ENCODE measurements at regions not wholly inside any gene's neighbourhood (a gene's known extent, or its start where the extent isn't known, plus 50 kb on each side); places are given as distances from the start of the nearest gene placed in this dataset.

DNA sequence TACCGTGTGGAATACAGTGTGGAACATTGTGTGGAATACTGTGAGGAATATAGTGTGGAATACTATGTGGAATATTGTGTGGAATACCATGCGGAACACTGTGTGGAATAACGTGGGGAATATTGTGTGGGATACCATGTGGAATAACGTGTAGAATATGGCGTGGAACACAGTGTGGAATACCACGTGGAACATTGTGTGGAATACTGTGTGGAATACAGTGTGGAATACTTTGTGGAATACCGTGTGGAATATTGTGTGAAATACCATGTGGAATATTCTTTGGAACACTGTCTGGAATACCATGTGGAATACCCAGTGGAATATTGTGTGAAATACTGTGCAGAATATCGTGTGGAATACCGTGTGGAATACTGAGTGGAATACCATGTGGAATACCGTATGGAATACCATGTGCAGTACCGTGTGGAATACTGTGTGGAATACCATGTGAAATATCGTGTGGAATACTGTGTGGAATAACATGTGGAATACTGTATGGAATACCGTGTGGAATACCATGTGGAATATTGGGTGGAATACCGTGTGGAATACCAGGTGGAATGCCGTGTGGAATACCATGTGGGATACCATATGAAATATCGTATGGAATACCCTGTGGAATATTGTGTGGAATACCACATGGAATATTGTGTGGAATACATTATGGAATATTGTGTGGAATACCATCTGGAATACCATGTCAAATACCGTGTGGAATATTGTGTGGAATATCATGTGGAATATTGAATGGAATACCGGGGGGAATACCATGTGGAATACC lies 133.1 kb upstream of the CHST15 start:
- H3K27ac Mint-ChIP-seq (ENCODE audit: unreplicated experiment) = no peak overlapping the region
- peaks cover 16% of the 10 kb centered on the region for H3K27me3 Mint-ChIP-seq (ENCODE audit: unreplicated experiment)
- DNase-seq = no peak
- no peak overlapping the region for H3K4me3 Mint-ChIP-seq (ENCODE audit: unreplicated experiment)
- peaks cover 26% of the 10 kb centered on the region for H3K9me3 Mint-ChIP-seq (ENCODE audit: unreplicated experiment)
- peaks cover 9% of the 10 kb centered on the region for H3K4me1 Mint-ChIP-seq (ENCODE audit: low read depth, unreplicated experiment)
- TF ChIP-seq, protein P1, sequence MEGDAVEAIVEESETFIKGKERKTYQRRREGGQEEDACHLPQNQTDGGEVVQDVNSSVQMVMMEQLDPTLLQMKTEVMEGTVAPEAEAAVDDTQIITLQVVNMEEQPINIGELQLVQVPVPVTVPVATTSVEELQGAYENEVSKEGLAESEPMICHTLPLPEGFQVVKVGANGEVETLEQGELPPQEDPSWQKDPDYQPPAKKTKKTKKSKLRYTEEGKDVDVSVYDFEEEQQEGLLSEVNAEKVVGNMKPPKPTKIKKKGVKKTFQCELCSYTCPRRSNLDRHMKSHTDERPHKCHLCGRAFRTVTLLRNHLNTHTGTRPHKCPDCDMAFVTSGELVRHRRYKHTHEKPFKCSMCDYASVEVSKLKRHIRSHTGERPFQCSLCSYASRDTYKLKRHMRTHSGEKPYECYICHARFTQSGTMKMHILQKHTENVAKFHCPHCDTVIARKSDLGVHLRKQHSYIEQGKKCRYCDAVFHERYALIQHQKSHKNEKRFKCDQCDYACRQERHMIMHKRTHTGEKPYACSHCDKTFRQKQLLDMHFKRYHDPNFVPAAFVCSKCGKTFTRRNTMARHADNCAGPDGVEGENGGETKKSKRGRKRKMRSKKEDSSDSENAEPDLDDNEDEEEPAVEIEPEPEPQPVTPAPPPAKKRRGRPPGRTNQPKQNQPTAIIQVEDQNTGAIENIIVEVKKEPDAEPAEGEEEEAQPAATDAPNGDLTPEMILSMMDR (IDR thresholded peaks at IDR 0.05; ENCODE audit: partially characterized antibody, unreplicated experiment) = no peak
- H3K36me3 Mint-ChIP-seq (ENCODE audit: unreplicated experiment) = peaks cover 15% of the 10 kb centered on the region

DNA sequence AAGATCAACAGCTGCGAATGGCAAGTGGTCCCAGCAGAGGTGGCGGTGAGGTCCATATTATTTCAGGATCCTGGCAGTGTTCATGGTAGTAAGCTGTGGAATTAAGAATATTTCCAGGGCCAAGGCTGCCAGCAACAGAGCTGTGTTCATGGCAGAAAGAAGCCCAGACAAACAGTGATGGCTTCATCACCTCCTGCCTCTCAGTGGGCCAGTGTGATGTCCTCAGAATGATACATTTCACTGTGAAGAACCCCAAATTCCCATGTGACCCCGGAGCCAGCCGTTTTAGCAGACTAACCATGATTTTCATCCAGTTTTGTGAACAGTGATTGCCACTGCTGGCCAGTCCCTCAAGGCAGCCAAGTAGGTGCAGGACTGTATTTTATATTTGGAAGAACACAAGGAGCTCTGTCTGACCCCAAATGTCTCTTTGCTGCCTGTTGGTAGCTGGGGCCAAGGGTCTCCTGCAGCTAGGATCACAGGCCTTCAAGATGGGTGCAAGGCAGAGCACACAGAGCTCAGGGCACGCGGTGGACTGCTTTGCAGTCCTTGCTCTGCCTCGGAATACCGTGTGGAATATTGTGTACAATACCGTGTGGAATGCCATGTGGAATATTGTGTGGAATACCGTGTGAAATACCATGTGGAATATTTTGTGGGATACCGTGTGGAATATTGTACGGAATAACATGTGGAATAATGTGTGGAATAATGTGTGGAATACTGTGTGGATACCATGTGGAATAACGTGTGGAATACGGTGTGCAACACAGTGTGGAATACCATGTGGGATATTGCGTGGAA lies 132.3 kb upstream of the CHST15 start:
- no peak for DNase-seq
- TF ChIP-seq, protein P1 (IDR thresholded peaks at IDR 0.05; ENCODE audit: partially characterized antibody, unreplicated experiment) = no peak
- Mint-ChIP-seq H3K27ac (ENCODE audit: unreplicated experiment) (no peak overlapping the region), H3K9me3 (ENCODE audit: unreplicated experiment) (peaks cover 26% of the 10 kb centered on the region), H3K4me1 (ENCODE audit: low read depth, unreplicated experiment) (peaks cover 9% of the 10 kb centered on the region), H3K36me3 (ENCODE audit: unreplicated experiment) (peaks cover 10% of the 10 kb centered on the region), H3K27me3 (ENCODE audit: unreplicated experiment) (peaks cover 14% of the 10 kb centered on the region), H3K4me3 (ENCODE audit: unreplicated experiment) (no peak overlapping the region)

DNA sequence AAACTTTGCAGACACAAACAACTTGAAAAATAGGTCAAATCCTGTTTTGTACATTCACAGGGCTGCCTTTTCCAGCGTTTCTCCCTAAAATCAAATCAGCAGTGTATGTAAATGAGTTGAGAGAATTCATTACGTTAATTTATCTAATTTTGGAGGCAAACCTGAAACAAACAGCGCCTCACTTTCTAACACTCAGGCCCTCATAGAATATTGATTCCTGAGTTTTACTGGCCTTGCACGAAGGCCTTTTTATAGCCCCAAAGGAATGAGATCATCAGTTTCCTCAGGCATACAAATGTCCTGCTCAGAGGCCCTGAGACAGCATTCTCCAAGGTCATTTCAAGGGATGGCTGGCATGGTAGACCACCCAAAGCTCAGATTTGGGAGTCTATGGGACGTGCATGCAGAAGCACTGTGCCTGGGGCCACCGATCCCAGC lies 131.7 kb upstream of the CHST15 start:
- Mint-ChIP-seq H3K9me3 (ENCODE audit: unreplicated experiment) (peaks cover 26% of the 10 kb centered on the region), H3K4me3 (ENCODE audit: unreplicated experiment) (no peak overlapping the region), H3K36me3 (ENCODE audit: unreplicated experiment) (peaks cover 8% of the 10 kb centered on the region), H3K27ac (ENCODE audit: unreplicated experiment) (no peak overlapping the region), H3K4me1 (ENCODE audit: low read depth, unreplicated experiment) (peaks cover 9% of the 10 kb centered on the region), H3K27me3 (ENCODE audit: unreplicated experiment) (peaks cover 13% of the 10 kb centered on the region)
- no peak for DNase-seq
- TF ChIP-seq, protein P1 (IDR thresholded peaks at IDR 0.05; ENCODE audit: partially characterized antibody, unreplicated experiment) = no peak

DNA sequence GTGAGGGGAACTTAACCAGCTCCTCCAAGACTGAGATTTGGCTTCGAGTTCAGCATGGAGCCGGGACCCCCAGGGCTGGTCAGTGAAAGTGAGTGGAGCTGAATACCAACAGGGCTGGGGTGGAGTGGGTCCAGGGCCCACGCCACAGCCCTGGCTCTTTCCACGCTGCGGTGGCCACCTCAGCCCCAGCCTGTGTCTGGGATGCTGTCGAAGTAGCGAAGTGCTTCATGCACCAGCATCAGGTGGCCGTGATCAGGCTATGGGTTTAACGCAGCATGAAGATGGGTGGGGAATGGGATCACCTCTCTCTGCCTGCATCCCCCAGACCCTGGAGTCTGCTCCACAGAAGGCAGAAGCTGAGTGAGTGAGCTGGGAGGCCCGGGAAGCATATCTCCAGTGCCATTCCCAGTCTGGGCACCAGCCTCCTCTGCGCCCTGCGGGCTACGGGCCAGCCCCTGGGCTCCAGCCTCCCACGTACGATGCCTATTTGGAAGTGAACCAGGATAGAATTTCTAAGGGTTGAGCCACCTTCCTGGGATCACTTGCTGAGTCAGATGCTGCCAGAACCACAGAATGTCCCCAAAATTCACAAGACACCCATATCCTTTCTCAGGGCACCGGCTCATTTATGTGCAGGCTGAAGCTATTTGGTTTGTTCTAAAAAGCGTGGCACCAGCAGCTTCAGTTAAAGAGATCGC lies 131.1 kb upstream of the CHST15 start:
- Mint-ChIP-seq H3K27me3 (ENCODE audit: unreplicated experiment) (peaks cover 13% of the 10 kb centered on the region), H3K27ac (ENCODE audit: unreplicated experiment) (no peak overlapping the region), H3K9me3 (ENCODE audit: unreplicated experiment) (peaks cover 23% of the 10 kb centered on the region), H3K4me3 (ENCODE audit: unreplicated experiment) (no peak overlapping the region), H3K4me1 (ENCODE audit: low read depth, unreplicated experiment) (peaks cover 9% of the 10 kb centered on the region), H3K36me3 (ENCODE audit: unreplicated experiment) (peaks cover 8% of the 10 kb centered on the region)
- TF ChIP-seq, protein P1 (IDR thresholded peaks at IDR 0.05; ENCODE audit: partially characterized antibody, unreplicated experiment) = no peak
- DNase-seq = no peak
